Natural killer cell treated with Interleukin-12 subunit alpha and Interleukin-12 subunit beta and Interleukin-15 and Interleukin-18, amount 100 ng/mL, for 72 hours (primary cell): ENCODE measurements at regions not wholly inside any gene's neighbourhood (a gene's known extent, or its start where the extent isn't known, plus 50 kb on each side); places are given as distances from the start of the nearest gene placed in this dataset.
A peak's percentile ranks its signal among the peaks of the same experiment; 100 is the strongest.
"Not testable (repeated sequence)": the region's sequence is repeated elsewhere in the genome, so short reads cannot be mapped to it uniquely, and the experiment has no call there.

Experiments used
- ATAC-seq, 2 donors: fragments of 150-1000 bp; cut with Tn5 transposase in 1 of 2; sonication (Bioruptor Pico), chemical (Tn5 transposase) in 1 of 2; 2 replicates each; pipeline ENCODE4 v1.10.0; 2021
- DNase-seq: peaks from one replicate; pipeline ENCODE4 v3.0.0; 2022; ENCODE audit warnings: low spot score
- H3K27ac Mint-ChIP-seq, 2 donors: 1 replicate in 1 of 2; 2 replicates in 1 of 2; pipeline ENCODE4 v1.8.0; 2022; ENCODE audit warnings: mixed read lengths in 2 of 2, mild to moderate bottlenecking in 1 of 2, moderate library complexity in 1 of 2
- H3K27me3 Mint-ChIP-seq, 2 donors: 1 replicate in 1 of 2; 2 replicates in 1 of 2; pipeline ENCODE4 v1.8.0; 2022; ENCODE audit warnings: mixed read lengths in 2 of 2
- H3K36me3 Mint-ChIP-seq: one replicate; pipeline ENCODE4 v1.8.0; 2022; ENCODE audit warnings: mixed read lengths
- H3K4me1 Mint-ChIP-seq, 2 donors: 1 replicate in 1 of 2; 2 replicates in 1 of 2; pipeline ENCODE4 v1.8.0; 2022; ENCODE audit warnings: low read depth in 2 of 2, mixed read lengths in 2 of 2, mild to moderate bottlenecking in 1 of 2
- H3K4me3 Mint-ChIP-seq: one replicate; pipeline ENCODE4 v1.8.0; 2022; ENCODE audit warnings: mixed read lengths
- H3K9me3 Mint-ChIP-seq: 2 replicates; pipeline ENCODE4 v1.8.0; 2022; ENCODE audit warnings: mixed read lengths

DNA sequence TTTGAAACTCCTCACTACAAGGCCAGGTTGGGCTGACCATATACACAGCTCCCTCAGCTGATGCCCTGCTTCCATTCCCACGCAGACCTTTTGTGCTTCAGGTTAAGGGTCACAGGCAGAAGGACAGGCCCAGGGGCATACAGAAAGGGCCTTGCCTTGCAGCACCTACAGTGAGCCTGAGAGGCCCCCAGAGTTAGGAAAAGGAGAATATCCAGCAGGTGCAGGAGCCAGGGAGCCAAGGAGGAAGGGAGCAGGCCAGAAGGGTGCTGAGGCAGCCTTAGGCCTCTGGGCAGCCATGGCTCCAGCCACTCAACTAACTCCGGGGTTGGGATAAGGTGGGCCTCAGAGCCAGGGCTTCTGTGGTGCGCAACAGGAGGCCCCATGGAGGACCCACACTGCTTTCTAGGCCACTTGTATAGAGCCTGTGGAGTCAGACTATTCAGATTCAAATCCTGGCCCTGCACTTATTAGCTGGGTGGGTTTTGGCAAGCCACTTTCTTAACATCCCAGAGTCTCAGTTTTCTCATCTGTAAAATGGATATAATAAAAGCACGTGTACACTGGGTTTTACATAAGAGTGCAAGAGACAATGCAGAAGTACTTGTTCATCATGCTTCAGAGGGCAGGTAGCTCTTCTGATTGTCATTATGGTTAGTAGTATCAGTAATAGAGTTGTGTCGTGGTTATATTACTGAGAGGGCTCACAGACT, 214.6 kb upstream of the HAAO start:
- H3K36me3 Mint-ChIP-seq: no peaks in the 10 kb centered on the region
- H3K4me3 Mint-ChIP-seq: no peak overlapping the region
- peak in 1 of 2 donors; percentile 41 for ATAC-seq
- no peak overlapping the region for H3K27ac Mint-ChIP-seq
- peaks cover 0 to 6% of the 10 kb centered on the region in 2 donors for H3K4me1 Mint-ChIP-seq
- H3K9me3 Mint-ChIP-seq: no peaks in the 10 kb centered on the region
- DNase-seq: no peak
- no peaks in the 10 kb centered on the region for H3K27me3 Mint-ChIP-seq

- no peaks in the 10 kb centered on the region for H3K27me3 Mint-ChIP-seq
- ATAC-seq: peak; percentile 4 to 5
- H3K4me1 Mint-ChIP-seq: peaks cover 0 to 6% of the 10 kb centered on the region in 2 donors
- no peak overlapping the region for H3K27ac Mint-ChIP-seq
- no peaks in the 10 kb centered on the region for H3K36me3 Mint-ChIP-seq
- DNase-seq: no peak
- H3K9me3 Mint-ChIP-seq: no peaks in the 10 kb centered on the region
- H3K4me3 Mint-ChIP-seq: no peak overlapping the region
Measured at GRCh38 chr2:43005975-43006833, 213.8 kb upstream of the HAAO start.

DNA sequence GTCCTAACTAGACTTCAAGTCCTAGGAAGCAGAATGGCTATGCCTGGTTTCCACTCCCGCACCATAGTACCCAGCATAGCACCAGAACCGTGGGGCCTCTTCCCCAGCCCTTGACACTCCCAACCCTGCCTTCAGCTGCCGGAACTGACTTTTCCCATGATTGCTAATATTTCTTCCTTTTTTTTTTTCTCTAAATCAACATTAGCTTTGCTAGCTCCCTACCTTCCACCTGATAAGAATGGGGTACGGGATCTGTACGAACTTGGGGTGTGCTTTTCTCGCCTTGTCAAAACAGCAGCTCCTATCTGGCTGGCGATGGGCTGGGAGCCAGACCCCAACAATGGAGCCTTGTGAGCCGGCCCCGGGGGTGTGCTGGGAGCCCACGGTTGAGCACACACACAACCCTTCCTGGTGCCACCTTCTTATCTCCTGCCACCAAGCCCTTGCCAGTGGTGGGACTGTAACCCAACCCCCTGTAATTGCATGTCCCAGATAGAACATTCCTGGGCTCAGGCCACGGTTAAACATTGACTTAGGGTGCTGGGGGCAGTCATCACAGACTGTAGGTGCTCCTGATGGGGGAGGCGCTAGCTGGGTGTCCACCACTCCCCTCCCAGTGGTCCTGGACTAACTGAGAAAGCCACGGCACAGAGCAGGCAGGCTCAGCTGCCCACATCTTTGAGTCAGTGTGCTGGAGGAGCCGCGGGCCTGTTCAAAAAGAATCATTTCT, 213.0 kb upstream of the HAAO start:
- Mint-ChIP-seq H3K27me3 (no peaks in the 10 kb centered on the region), H3K36me3 (no peaks in the 10 kb centered on the region), H3K4me3 (no peak overlapping the region), H3K27ac (no peak overlapping the region), H3K9me3 (no peaks in the 10 kb centered on the region), H3K4me1 (peaks cover 0 to 3% of the 10 kb centered on the region in 2 donors)
- ATAC-seq (no peak), DNase-seq (no peak)

DNA sequence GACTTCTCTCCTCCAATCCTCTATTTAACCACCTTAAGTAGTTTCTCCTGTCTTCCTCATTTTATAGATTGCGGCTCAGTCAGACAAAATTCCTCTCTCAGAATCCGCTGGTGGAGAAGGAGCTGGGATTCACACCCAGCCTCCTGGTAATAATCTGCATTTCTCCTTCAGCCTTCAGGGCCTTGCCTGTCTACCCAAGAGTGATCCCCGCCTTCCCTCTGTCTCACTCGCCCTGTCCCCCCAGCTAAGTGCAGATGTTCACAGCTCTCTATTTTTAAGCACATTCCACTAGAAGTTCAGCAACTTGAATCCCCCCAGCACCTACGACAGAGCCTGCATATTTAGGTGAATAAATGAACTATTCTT, 212.5 kb upstream of the HAAO start:
- Mint-ChIP-seq H3K4me3 (no peak overlapping the region), H3K36me3 (no peaks in the 10 kb centered on the region), H3K4me1 (no peaks in the 10 kb centered on the region), H3K9me3 (no peaks in the 10 kb centered on the region), H3K27ac (no peak overlapping the region), H3K27me3 (no peaks in the 10 kb centered on the region)
- DNase-seq (no peak), ATAC-seq (no peak)

DNA sequence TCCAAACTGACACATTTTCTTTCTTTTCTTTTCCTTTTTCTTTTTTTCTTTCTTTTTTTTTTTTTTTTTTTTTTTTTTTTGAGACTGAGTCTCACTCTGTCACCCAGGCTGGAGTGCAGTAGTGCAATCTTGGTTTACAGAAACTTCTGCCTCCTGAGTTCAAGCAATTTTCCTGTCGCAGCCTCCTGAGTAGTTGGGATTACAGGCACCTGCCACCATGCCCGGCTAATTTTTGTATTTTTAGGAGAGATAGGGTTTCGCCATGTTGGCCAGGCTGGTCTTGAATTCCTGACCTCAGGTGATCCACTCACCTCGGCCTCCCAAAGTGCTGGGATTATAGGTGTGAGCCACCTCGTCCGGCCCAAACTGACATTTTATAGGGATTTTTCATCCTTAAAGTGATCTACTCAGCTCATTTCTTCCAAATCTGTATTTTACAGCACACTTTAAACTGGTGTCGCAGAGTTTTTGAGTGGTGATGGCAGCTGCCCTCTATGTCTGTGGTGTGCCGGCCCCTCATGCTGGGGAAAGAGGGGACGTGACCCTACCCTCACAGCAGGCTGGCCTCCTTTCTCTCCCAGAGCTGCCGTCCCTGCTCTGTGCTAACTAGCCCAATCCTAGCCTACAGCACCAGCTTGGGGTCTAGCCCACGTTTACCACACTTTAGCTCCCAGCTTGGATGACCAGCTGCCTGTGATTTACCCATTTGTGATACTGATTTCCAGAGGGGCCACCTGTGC, 211.9 kb upstream of the HAAO start:
- not testable (repeated sequence) for H3K36me3 Mint-ChIP-seq, DNase-seq, H3K4me1 Mint-ChIP-seq, ATAC-seq, H3K9me3 Mint-ChIP-seq, H3K4me3 Mint-ChIP-seq, H3K27me3 Mint-ChIP-seq, H3K27ac Mint-ChIP-seq

GRCh38 chr2:43003702-43004101, 211.3 kb upstream of the HAAO start:
- Mint-ChIP-seq H3K36me3 (no peaks in the 10 kb centered on the region), H3K27ac (no peak overlapping the region), H3K27me3 (no peaks in the 10 kb centered on the region), H3K4me3 (no peak overlapping the region), H3K4me1 (no peaks in the 10 kb centered on the region), H3K9me3 (no peaks in the 10 kb centered on the region)
- ATAC-seq: no peak
- DNase-seq: no peak

GRCh38 chr2:43001787-43002468, 209.5 kb upstream of the HAAO start:
- no peak for DNase-seq
- no peaks in the 10 kb centered on the region for H3K9me3 Mint-ChIP-seq
- H3K36me3 Mint-ChIP-seq: no peaks in the 10 kb centered on the region
- ATAC-seq: no peak
- H3K27ac Mint-ChIP-seq: no peak overlapping the region
- H3K4me3 Mint-ChIP-seq: no peak overlapping the region
- no peaks in the 10 kb centered on the region for H3K4me1 Mint-ChIP-seq
- H3K27me3 Mint-ChIP-seq: no peaks in the 10 kb centered on the region

- H3K27me3 Mint-ChIP-seq: no peaks in the 10 kb centered on the region
- H3K4me3 Mint-ChIP-seq: no peak overlapping the region
- H3K9me3 Mint-ChIP-seq: no peaks in the 10 kb centered on the region
- H3K4me1 Mint-ChIP-seq: no peaks in the 10 kb centered on the region
- ATAC-seq: no peak
- no peaks in the 10 kb centered on the region for H3K36me3 Mint-ChIP-seq
- DNase-seq: no peak
- H3K27ac Mint-ChIP-seq: no peak overlapping the region
Measured at GRCh38 chr2:43001055-43001378, 208.6 kb upstream of the HAAO start.

GRCh38 chr2:43000242-43001054, 208.1 kb upstream of the HAAO start:
- H3K4me3 Mint-ChIP-seq: no peak overlapping the region
- no peaks in the 10 kb centered on the region for H3K9me3 Mint-ChIP-seq
- H3K27me3 Mint-ChIP-seq: no peaks in the 10 kb centered on the region
- no peaks in the 10 kb centered on the region for H3K4me1 Mint-ChIP-seq
- no peaks in the 10 kb centered on the region for H3K36me3 Mint-ChIP-seq
- DNase-seq: no peak
- H3K27ac Mint-ChIP-seq: no peak overlapping the region
- peak in 1 of 2 donors; percentile 34 for ATAC-seq

- ATAC-seq (no peak), DNase-seq (no peak)
- Mint-ChIP-seq H3K27ac (no peak overlapping the region), H3K36me3 (no peaks in the 10 kb centered on the region), H3K4me3 (no peak overlapping the region), H3K27me3 (no peaks in the 10 kb centered on the region), H3K4me1 (no peaks in the 10 kb centered on the region), H3K9me3 (no peaks in the 10 kb centered on the region)
Measured at GRCh38 chr2:42999856-43000241, 207.5 kb upstream of the HAAO start.

DNA sequence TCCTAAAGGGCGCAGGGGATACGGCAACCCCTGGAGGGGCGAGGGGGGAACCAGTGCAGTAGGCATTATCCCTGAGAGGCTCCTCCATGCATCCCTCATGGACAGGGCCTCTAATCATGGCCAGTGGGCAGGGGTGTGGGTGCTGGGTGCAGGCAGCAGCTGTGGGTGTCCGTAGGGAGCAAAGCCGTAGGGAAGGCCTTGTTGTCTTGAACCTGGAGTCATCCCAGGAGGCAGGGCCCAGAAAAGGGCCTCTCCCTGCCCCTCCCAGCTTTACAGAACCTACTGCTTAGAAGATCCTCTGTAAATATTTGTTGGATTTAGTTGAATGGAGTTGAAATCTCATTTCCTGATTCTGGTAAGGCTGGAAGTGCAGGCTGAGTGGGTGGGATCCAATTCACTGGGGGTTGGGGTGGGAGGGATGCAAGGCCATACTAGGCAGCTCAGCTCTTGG, 207.0 kb upstream of the HAAO start:
- no peak overlapping the region for H3K27ac Mint-ChIP-seq
- no peaks in the 10 kb centered on the region for H3K36me3 Mint-ChIP-seq
- ATAC-seq: no peak
- H3K4me1 Mint-ChIP-seq: no peaks in the 10 kb centered on the region
- H3K27me3 Mint-ChIP-seq: no peaks in the 10 kb centered on the region
- no peak for DNase-seq
- no peaks in the 10 kb centered on the region for H3K9me3 Mint-ChIP-seq
- no peak overlapping the region for H3K4me3 Mint-ChIP-seq

GRCh38 chr2:42998721-42999120, 206.3 kb upstream of the HAAO start:
- no peaks in the 10 kb centered on the region for H3K36me3 Mint-ChIP-seq
- no peaks in the 10 kb centered on the region for H3K27me3 Mint-ChIP-seq
- H3K27ac Mint-ChIP-seq: no peak overlapping the region
- no peaks in the 10 kb centered on the region for H3K9me3 Mint-ChIP-seq
- no peak overlapping the region for H3K4me3 Mint-ChIP-seq
- ATAC-seq (no peak), DNase-seq (no peak)
- H3K4me1 Mint-ChIP-seq: no peaks in the 10 kb centered on the region

GRCh38 chr2:42996528-42996927, 204.1 kb upstream of the HAAO start:
- no peak for DNase-seq
- Mint-ChIP-seq H3K9me3 (no peaks in the 10 kb centered on the region), H3K4me1 (no peaks in the 10 kb centered on the region), H3K4me3 (no peak overlapping the region), H3K27ac (no peak overlapping the region), H3K27me3 (no peaks in the 10 kb centered on the region), H3K36me3 (no peaks in the 10 kb centered on the region)
- ATAC-seq: no peak
